Cardiac septum (tissue), 1 donor: ENCODE measurements at regions not wholly inside any gene's neighbourhood (a gene's known extent, or its start where the extent isn't known, plus 50 kb on each side); places are given as distances from the start of the nearest gene placed in this dataset.
A peak's percentile ranks its signal among the peaks of the same experiment; 100 is the strongest.
"Not testable (repeated sequence)": the region's sequence is repeated elsewhere in the genome, so short reads cannot be mapped to it uniquely, and the experiment has no call there.

Experiments
- DNase-seq: peaks from one replicate; pipeline ENCODE4 v3.0.0-alpha.2; 2020; ENCODE audit warnings: low spot score
- intact Hi-C: fragments of 100-400 bp; cut with DNase I; formaldehyde crosslinking; loops from one replicate; pipeline ENCODE4 v1.14.0; 2022
- donor health status: DM: no; HTN: no; CAD: no.

GRCh38 chr12:91883811-91884210 is 261.8 kb downstream of the BTG1 start:
- no peak for DNase-seq
- intact Hi-C loops: no loop called here

- intact Hi-C loops: no loop called here
Observed at GRCh38 chr12:91882910-91883309, 262.7 kb downstream of the BTG1 start.

GRCh38 chr12:91880528-91880927 is 265.1 kb downstream of the BTG1 start:
- no peak for DNase-seq
- intact Hi-C loops: no loop called here

More at GRCh38 chr12:91882910-91883309, 262.7 kb downstream of the BTG1 start:
- no peak for DNase-seq

- no peak for DNase-seq
- intact Hi-C loops: no loop called here
Observed at GRCh38 chr12:91877456-91878235, 268.0 kb downstream of the BTG1 start.

GRCh38 chr12:91877022-91877421 is 268.6 kb downstream of the BTG1 start:
- DNase-seq: peak; percentile 76
- intact Hi-C loops: no loop called here

GRCh38 chr12:91875671-91876070 is 270.0 kb downstream of the BTG1 start:
- DNase-seq, intact Hi-C loops: not testable (repeated sequence)

- intact Hi-C loops: no loop called here
- no peak for DNase-seq
Observed at GRCh38 chr12:91874086-91874865, 271.4 kb downstream of the BTG1 start.

GRCh38 chr12:91871751-91872150 is 273.9 kb downstream of the BTG1 start:
- no peak for DNase-seq
- intact Hi-C loops: no loop called here

- intact Hi-C loops: no loop called here
- no peak for DNase-seq
Observed at GRCh38 chr12:91870872-91871707, 274.6 kb downstream of the BTG1 start.

GRCh38 chr12:91868054-91868453 is 277.6 kb downstream of the BTG1 start:
- intact Hi-C loops: no loop called here

GRCh38 chr12:91866566-91866965 is 279.1 kb downstream of the BTG1 start:
- DNase-seq: no peak
- intact Hi-C loops: no loop called here

More at GRCh38 chr12:91868054-91868453, 277.6 kb downstream of the BTG1 start:
- DNase-seq: no peak

GRCh38 chr12:91863702-91864101 is 281.9 kb downstream of the BTG1 start:
- DNase-seq: no peak
- intact Hi-C loops: no loop called here

- intact Hi-C loops: no loop called here
- no peak for DNase-seq
Observed at GRCh38 chr12:91861554-91861953, 284.1 kb downstream of the BTG1 start.

GRCh38 chr12:91859347-91859746 is 286.3 kb downstream of the BTG1 start:
- intact Hi-C loops: no loop called here
- DNase-seq: no peak

- intact Hi-C loops: no loop called here
- DNase-seq: no peak
Observed at GRCh38 chr12:91857813-91858542, 287.7 kb downstream of the BTG1 start.

GRCh38 chr12:91854725-91855124 is 290.9 kb downstream of the BTG1 start:
- intact Hi-C loops: no loop called here
- DNase-seq: no peak

- intact Hi-C loops: no loop called here
- DNase-seq: no peak
Observed at GRCh38 chr12:91853350-91854127, 292.1 kb downstream of the BTG1 start.

GRCh38 chr12:91852634-91853033 is 293.0 kb downstream of the BTG1 start:
- intact Hi-C loops: no loop called here
- no peak for DNase-seq
